Spleen (tissue), 7 donors: ENCODE measurements at regions not wholly inside any gene's neighbourhood (a gene's known extent, or its start where the extent isn't known, plus 50 kb on each side); places are given as distances from the start of the nearest gene placed in this dataset.

Experiments used
- POLR2A ChIP-seq, 3 donors: fragments of 450-650 bp; IDR thresholded peaks; one replicate each; pipeline ENCODE4 v1.5.1; 2017; ENCODE audit warnings: antibody characterized with exemption in 3 of 3, mild to moderate bottlenecking in 1 of 3
- TF ChIP-seq, protein P1 (sequence below), 11 experiments: fragments of 200-600 bp in 7 of 11; fragments of 450-650 bp in 4 of 11; sonication (generic) in 4 of 11; IDR thresholded peaks in 8 of 11; conservative IDR thresholded peaks in 3 of 11; 1 replicate in 7 of 11; 2 replicates in 4 of 11; pipeline versions ENCODE4 v1.4.0 to v1.8.0; 2016 to 2021; ENCODE audit warnings: antibody characterized with exemption in 11 of 11, inconsistent platforms in 4 of 11, mild to moderate bottlenecking in 1 of 11
- donor health status: DM: no; HTN: no; CAD: no; lungs with moderate emphysema.
- donor health status: DM: no; HTN: no; CAD: no.
- donor health status: DM: no; HTN: no; CAD: no.

DNA sequence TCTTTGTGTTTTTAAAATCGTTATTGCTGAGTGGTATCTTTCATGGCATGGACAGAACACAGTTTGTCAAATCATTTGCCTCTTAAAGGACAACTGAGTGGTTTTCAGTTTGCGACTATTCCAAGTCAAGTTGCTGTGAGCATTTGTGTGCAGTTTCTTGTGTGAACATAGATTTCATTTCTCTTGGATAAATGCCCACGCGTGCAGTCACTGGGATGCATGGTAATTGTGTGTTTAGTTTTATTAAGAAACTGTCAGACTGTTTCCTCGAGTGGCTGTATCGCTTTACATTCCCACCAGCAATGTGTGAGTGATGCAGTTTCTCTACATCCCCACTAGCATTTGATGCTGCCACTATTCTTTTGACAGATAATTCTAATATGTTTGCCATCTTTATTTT lies 154.0 kb upstream of the ARL4C start:
- no peak for TF ChIP-seq POLR2A (IDR thresholded peaks at IDR 0.05)
- TF ChIP-seq, protein P1, sequence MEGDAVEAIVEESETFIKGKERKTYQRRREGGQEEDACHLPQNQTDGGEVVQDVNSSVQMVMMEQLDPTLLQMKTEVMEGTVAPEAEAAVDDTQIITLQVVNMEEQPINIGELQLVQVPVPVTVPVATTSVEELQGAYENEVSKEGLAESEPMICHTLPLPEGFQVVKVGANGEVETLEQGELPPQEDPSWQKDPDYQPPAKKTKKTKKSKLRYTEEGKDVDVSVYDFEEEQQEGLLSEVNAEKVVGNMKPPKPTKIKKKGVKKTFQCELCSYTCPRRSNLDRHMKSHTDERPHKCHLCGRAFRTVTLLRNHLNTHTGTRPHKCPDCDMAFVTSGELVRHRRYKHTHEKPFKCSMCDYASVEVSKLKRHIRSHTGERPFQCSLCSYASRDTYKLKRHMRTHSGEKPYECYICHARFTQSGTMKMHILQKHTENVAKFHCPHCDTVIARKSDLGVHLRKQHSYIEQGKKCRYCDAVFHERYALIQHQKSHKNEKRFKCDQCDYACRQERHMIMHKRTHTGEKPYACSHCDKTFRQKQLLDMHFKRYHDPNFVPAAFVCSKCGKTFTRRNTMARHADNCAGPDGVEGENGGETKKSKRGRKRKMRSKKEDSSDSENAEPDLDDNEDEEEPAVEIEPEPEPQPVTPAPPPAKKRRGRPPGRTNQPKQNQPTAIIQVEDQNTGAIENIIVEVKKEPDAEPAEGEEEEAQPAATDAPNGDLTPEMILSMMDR (IDR thresholded peaks at IDR 0.05 in 8 of 11, conservative IDR thresholded peaks at IDR 0.05 in 3 of 11), result no peak
